ENCODE measurements at regions not wholly inside any gene's neighbourhood (a gene's known extent, or its start where the extent isn't known, plus 50 kb on each side); places are given as distances from the start of the nearest gene placed in this dataset.

GRCh38 chr9:13429301-13430190 lies 150.1 kb upstream of the MPDZ start:
- Histone ChIP-seq H4K20me1 (ENCODE audit: insufficient read depth, low read length) (no peaks in the 10 kb centered on the region), H3K27me3 (ENCODE audit: low read depth, low read length) (peaks cover 7% of the 10 kb centered on the region; the same call in 1 of the 2 replicates), H3K9ac (ENCODE audit: low read length) (no peak overlapping the region), H3K79me2 (ENCODE audit: low read length) (no peaks in the 10 kb centered on the region), H3K4me3 (ENCODE audit: low read length) (no peak overlapping the region), H3K4me1 (ENCODE audit: low read length) (no peaks in the 10 kb centered on the region), H3K27ac (ENCODE audit: low read length) (no peak overlapping the region), H2AFZ (ENCODE audit: low read depth, low read length) (no peak overlapping the region), H3K9me3 (ENCODE audit: insufficient read depth, low read length) (no peaks in the 10 kb centered on the region), H3K4me2 (ENCODE audit: low read length) (no peak overlapping the region), H3K36me3 (replicated peaks; ENCODE audit: low read depth, low read length) (no peaks in the 10 kb centered on the region)
- no peak for TF ChIP-seq CTCF (IDR thresholded peaks at IDR 0.05; ENCODE audit: low read depth, low read length)

- Histone ChIP-seq H4K20me1 (ENCODE audit: insufficient read depth, low read length) (no peaks in the 10 kb centered on the region), H3K9me3 (ENCODE audit: insufficient read depth, low read length) (no peaks in the 10 kb centered on the region), H3K4me3 (ENCODE audit: low read length) (no peak overlapping the region), H2AFZ (ENCODE audit: low read depth, low read length) (no peak overlapping the region), H3K79me2 (ENCODE audit: low read length) (no peaks in the 10 kb centered on the region), H3K4me1 (ENCODE audit: low read length) (no peaks in the 10 kb centered on the region), H3K27me3 (ENCODE audit: low read depth, low read length) (peaks cover 7% of the 10 kb centered on the region; the same call in 1 of the 2 replicates), H3K4me2 (ENCODE audit: low read length) (no peak overlapping the region), H3K9ac (ENCODE audit: low read length) (no peak overlapping the region), H3K27ac (ENCODE audit: low read length) (no peak overlapping the region), H3K36me3 (replicated peaks; ENCODE audit: low read depth, low read length) (no peaks in the 10 kb centered on the region)
- no peak for TF ChIP-seq EZH2phosphoT487 (IDR thresholded peaks at IDR 0.05; ENCODE audit: low read depth)
- no peak for TF ChIP-seq CTCF (IDR thresholded peaks at IDR 0.05; ENCODE audit: low read depth, low read length)
Observed at GRCh38 chr9:13428766-13429165, 149.3 kb upstream of the MPDZ start.

GRCh38 chr9:13427587-13427986 lies 148.1 kb upstream of the MPDZ start:
- Histone ChIP-seq H3K4me3 (ENCODE audit: low read length) (no peak overlapping the region), H4K20me1 (ENCODE audit: insufficient read depth, low read length) (no peaks in the 10 kb centered on the region), H2AFZ (ENCODE audit: low read depth, low read length) (no peak overlapping the region), H3K4me1 (ENCODE audit: low read length) (no peaks in the 10 kb centered on the region), H3K36me3 (replicated peaks; ENCODE audit: low read depth, low read length) (no peaks in the 10 kb centered on the region), H3K9me3 (ENCODE audit: insufficient read depth, low read length) (no peaks in the 10 kb centered on the region), H3K27ac (ENCODE audit: low read length) (no peak overlapping the region), H3K79me2 (ENCODE audit: low read length) (no peaks in the 10 kb centered on the region), H3K4me2 (ENCODE audit: low read length) (peak overlapping the region; percentile 41; the same call in 1 of the 2 replicates), H3K9ac (ENCODE audit: low read length) (no peak overlapping the region), H3K27me3 (ENCODE audit: low read depth, low read length) (peaks cover 7% of the 10 kb centered on the region; the same call in 1 of the 2 replicates)
- TF ChIP-seq CTCF (IDR thresholded peaks at IDR 0.05; ENCODE audit: low read depth, low read length) (peak; percentile 82), EZH2phosphoT487 (IDR thresholded peaks at IDR 0.05; ENCODE audit: low read depth) (no peak)

GRCh38 chr9:13426606-13427005 lies 147.1 kb upstream of the MPDZ start:
- Histone ChIP-seq H3K79me2 (ENCODE audit: low read length) (no peaks in the 10 kb centered on the region), H3K4me3 (ENCODE audit: low read length) (no peak overlapping the region), H3K9ac (ENCODE audit: low read length) (no peak overlapping the region), H3K27me3 (ENCODE audit: low read depth, low read length) (peaks cover 7% of the 10 kb centered on the region; the same call in 1 of the 2 replicates), H4K20me1 (ENCODE audit: insufficient read depth, low read length) (no peaks in the 10 kb centered on the region), H3K9me3 (ENCODE audit: insufficient read depth, low read length) (no peaks in the 10 kb centered on the region), H2AFZ (ENCODE audit: low read depth, low read length) (no peak overlapping the region), H3K36me3 (replicated peaks; ENCODE audit: low read depth, low read length) (no peaks in the 10 kb centered on the region), H3K27ac (ENCODE audit: low read length) (no peak overlapping the region), H3K4me1 (ENCODE audit: low read length) (no peaks in the 10 kb centered on the region), H3K4me2 (ENCODE audit: low read length) (no peak overlapping the region)
- TF ChIP-seq EZH2phosphoT487 (IDR thresholded peaks at IDR 0.05; ENCODE audit: low read depth) (no peak), CTCF (IDR thresholded peaks at IDR 0.05; ENCODE audit: low read depth, low read length) (no peak)

Data from OCI-LY3 (cell line).